ENCODE measurements at regions not wholly inside any gene's neighbourhood (a gene's known extent, or its start where the extent isn't known, plus 50 kb on each side); places are given as distances from the start of the nearest gene placed in this dataset.
A peak's percentile ranks its signal among the peaks of the same experiment; 100 is the strongest.

DNA sequence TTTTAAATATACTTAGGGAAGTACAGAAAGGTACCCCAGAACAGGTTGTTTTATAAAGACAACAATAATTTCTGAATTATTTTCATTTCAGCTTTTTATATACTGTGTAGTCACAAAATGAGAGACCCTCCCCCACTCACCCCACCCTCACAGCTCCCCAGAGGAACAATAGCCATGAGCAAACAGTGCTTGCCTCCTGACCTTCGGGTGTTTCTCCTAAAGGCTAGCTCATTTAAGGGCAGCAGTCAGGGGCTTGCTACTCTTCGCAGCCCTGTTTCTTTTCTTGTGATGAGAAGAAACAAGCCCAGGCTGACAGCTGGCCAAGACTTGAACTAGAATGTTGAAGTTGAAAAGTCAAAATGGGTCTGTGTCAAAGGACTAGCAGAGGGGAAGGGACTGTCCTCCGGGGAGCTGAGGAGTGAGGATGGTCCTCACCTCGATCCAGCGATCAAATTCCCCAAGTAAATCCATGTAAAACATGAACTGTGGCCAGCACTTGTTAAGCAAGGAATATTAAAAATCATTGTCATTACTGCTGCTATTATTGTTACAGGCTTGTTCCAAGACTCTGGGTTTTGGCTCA, 133.8 kb upstream of the ARHGAP5 start:
- H3K4ac ChIP-seq (ENCODE audit: low read depth, low read length), result no peak overlapping the region
- peaks cover 5 to 21% of the 10 kb centered on the region in 2 experiments for H3K4me1 ChIP-seq (ENCODE audit: control insufficient read depth in 1 of 2, insufficient read depth in 2 of 2, low read length in 2 of 2)
- no peaks in the 10 kb centered on the region for H3K27me3 ChIP-seq (ENCODE audit: insufficient read depth, low read length)
- H3K9ac ChIP-seq (ENCODE audit: low read length), result no peak overlapping the region
- no peak overlapping the region for H2BK5ac ChIP-seq (ENCODE audit: low read depth, low read length, poor library complexity)
- H2AFZ ChIP-seq (ENCODE audit: insufficient read depth, low read length, poor library complexity), result no peak overlapping the region
- no peak overlapping the region for H3K4me2 ChIP-seq (ENCODE audit: low read length)
- DNase-seq, result no peak
- H3K79me1 ChIP-seq (ENCODE audit: low read length), result peaks cover 2% of the 10 kb centered on the region
- no peaks in the 10 kb centered on the region for H3K36me3 ChIP-seq (ENCODE audit: control insufficient read depth in 1 of 2, insufficient read depth in 2 of 2, low read length in 2 of 2)
- no peak overlapping the region for H2BK120ac ChIP-seq (ENCODE audit: insufficient read depth, low read length, poor library complexity)
- H4K91ac ChIP-seq (ENCODE audit: low read depth, low read length), result no peak overlapping the region
- H2AK5ac ChIP-seq (ENCODE audit: low read length), result no peak overlapping the region
- no peak overlapping the region for H3K18ac ChIP-seq (ENCODE audit: low read length)
- H3K23ac ChIP-seq (ENCODE audit: low read length), result no peak overlapping the region
- no peak overlapping the region for H3K4me3 ChIP-seq (ENCODE audit: low read depth, low read length)
- H3K27ac ChIP-seq (ENCODE audit: low read depth, low read length), result no peak overlapping the region
- H2BK12ac ChIP-seq (ENCODE audit: low read length), result no peak overlapping the region
- H3K79me2 ChIP-seq (ENCODE audit: control insufficient read depth, insufficient read depth, low read length, poor library complexity), result no peaks in the 10 kb centered on the region
- WGBS (ENCODE audit: extremely low coverage, insufficient coverage, insufficient read length), result no CpG with 5 or more reads among the region's 5 CpGs
- H3K14ac ChIP-seq (ENCODE audit: low read length), result no peak overlapping the region
- H4K12ac ChIP-seq (ENCODE audit: low read depth, low read length), result no peak overlapping the region
- H4K8ac ChIP-seq (ENCODE audit: low read depth, low read length), result no peak overlapping the region
- H3K9me3 ChIP-seq (ENCODE audit: insufficient read depth, low read depth, low read length), result no peaks in the 10 kb centered on the region

DNA sequence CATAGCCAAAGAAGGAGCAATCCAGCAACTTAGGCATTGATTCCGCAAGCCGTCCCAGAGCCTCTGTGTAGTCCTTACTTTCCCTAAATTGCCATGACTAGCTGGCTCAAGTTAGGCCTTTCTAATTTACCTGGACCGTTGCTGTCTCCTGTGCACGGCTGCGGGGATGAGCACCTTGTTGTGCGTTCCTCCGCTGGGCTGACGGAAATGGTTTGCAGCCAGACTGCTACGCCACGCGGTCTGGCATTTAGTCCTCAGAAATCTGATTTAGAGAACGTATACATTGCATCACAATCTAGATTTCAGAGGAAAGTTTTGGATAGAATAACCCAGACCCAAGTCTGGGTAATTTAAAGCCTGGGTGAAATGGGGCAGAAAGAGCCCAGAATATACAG, 133.2 kb upstream of the ARHGAP5 start:
- peaks cover 2% of the 10 kb centered on the region for H3K79me1 ChIP-seq (ENCODE audit: low read length)
- H3K4me1 ChIP-seq (ENCODE audit: control insufficient read depth in 1 of 2, insufficient read depth in 2 of 2, low read length in 2 of 2), result peaks cover 5 to 22% of the 10 kb centered on the region in 2 experiments
- no peak for DNase-seq
- H3K79me2 ChIP-seq (ENCODE audit: control insufficient read depth, insufficient read depth, low read length, poor library complexity), result no peaks in the 10 kb centered on the region
- H2BK120ac ChIP-seq (ENCODE audit: insufficient read depth, low read length, poor library complexity), result no peak overlapping the region
- H2AFZ ChIP-seq (ENCODE audit: insufficient read depth, low read length, poor library complexity), result no peak overlapping the region
- no peak overlapping the region for H2BK12ac ChIP-seq (ENCODE audit: low read length)
- H3K18ac ChIP-seq (ENCODE audit: low read length), result no peak overlapping the region
- no peak overlapping the region for H3K4ac ChIP-seq (ENCODE audit: low read depth, low read length)
- no peak overlapping the region for H3K4me3 ChIP-seq (ENCODE audit: low read depth, low read length)
- no peaks in the 10 kb centered on the region for H3K36me3 ChIP-seq (ENCODE audit: control insufficient read depth in 1 of 2, insufficient read depth in 2 of 2, low read length in 2 of 2)
- H4K12ac ChIP-seq (ENCODE audit: low read depth, low read length), result no peak overlapping the region
- no peak overlapping the region for H3K9ac ChIP-seq (ENCODE audit: low read length)
- no peak overlapping the region for H3K4me2 ChIP-seq (ENCODE audit: low read length)
- H3K27ac ChIP-seq (ENCODE audit: low read depth, low read length), result no peak overlapping the region
- H3K27me3 ChIP-seq (ENCODE audit: insufficient read depth, low read length), result no peaks in the 10 kb centered on the region
- H2BK5ac ChIP-seq (ENCODE audit: low read depth, low read length, poor library complexity), result no peak overlapping the region
- no peak overlapping the region for H4K8ac ChIP-seq (ENCODE audit: low read depth, low read length)
- H3K9me3 ChIP-seq (ENCODE audit: insufficient read depth, low read depth, low read length), result no peaks in the 10 kb centered on the region
- H2AK5ac ChIP-seq (ENCODE audit: low read length), result no peak overlapping the region
- no peak overlapping the region for H3K14ac ChIP-seq (ENCODE audit: low read length)
- H3K23ac ChIP-seq (ENCODE audit: low read length), result no peak overlapping the region
- H4K91ac ChIP-seq (ENCODE audit: low read depth, low read length), result no peak overlapping the region
- WGBS (ENCODE audit: extremely low coverage, insufficient coverage, insufficient read length), result no CpG with 5 or more reads among the region's 12 CpGs

DNA sequence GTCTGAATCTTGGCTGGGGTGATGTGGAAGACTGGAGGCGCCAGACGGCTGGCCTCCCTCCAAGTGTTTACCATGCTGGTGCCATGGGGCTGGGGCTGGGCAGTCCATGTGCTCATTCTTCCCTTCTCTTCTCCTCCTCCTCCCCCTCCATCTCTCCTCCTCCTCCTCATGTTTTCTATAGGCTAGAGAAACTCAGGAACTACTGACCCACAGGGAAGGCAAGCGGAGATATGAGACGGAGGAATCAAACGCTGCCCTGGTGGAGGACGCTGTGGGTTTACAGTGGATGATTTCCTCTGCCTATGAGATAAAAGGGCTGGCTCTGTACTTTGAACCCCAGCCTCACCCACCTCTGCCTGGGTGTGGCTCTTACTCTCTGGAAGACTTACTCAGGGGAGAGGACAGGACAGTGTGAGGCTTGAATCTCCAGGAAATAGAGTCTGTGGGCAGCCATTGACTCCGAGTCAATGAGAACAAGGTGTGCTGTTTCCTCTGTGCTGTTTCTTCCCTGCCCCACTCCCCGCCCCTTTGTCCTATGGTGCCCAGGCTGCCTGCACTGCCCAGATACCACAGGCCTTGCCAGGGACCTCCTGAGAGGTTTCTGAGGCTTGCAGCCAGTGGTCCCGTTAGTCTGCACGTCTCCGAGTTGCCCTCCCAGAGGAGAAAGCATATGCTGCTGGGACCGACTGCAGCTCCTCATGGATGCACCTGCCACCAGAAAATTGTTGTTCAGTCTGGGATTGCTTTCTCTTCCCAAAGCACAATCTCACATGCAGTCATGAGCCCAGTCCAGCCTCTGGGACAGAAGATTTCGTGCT, 132.6 kb upstream of the ARHGAP5 start:
- Histone ChIP-seq H3K27ac (ENCODE audit: low read depth, low read length) (no peak overlapping the region), H3K4me2 (ENCODE audit: low read length) (no peak overlapping the region), H3K14ac (ENCODE audit: low read length) (no peak overlapping the region), H4K12ac (ENCODE audit: low read depth, low read length) (no peak overlapping the region), H2AFZ (ENCODE audit: insufficient read depth, low read length, poor library complexity) (no peak overlapping the region), H3K9ac (ENCODE audit: low read length) (no peak overlapping the region), H3K9me3 (ENCODE audit: insufficient read depth, low read depth, low read length) (no peaks in the 10 kb centered on the region), H3K23ac (ENCODE audit: low read length) (no peak overlapping the region), H3K79me2 (ENCODE audit: control insufficient read depth, insufficient read depth, low read length, poor library complexity) (no peaks in the 10 kb centered on the region), H2BK5ac (ENCODE audit: low read depth, low read length, poor library complexity) (no peak overlapping the region), H2BK120ac (ENCODE audit: insufficient read depth, low read length, poor library complexity) (no peak overlapping the region), H3K79me1 (ENCODE audit: low read length) (peaks cover 2% of the 10 kb centered on the region), H3K4me1 (ENCODE audit: control insufficient read depth in 1 of 2, insufficient read depth in 2 of 2, low read length in 2 of 2) (peaks cover 5 to 22% of the 10 kb centered on the region in 2 experiments), H2BK12ac (ENCODE audit: low read length) (no peak overlapping the region), H3K4ac (ENCODE audit: low read depth, low read length) (no peak overlapping the region), H3K4me3 (ENCODE audit: low read depth, low read length) (no peak overlapping the region), H3K36me3 (ENCODE audit: control insufficient read depth in 1 of 2, insufficient read depth in 2 of 2, low read length in 2 of 2) (no peaks in the 10 kb centered on the region), H4K8ac (ENCODE audit: low read depth, low read length) (no peak overlapping the region), H3K27me3 (ENCODE audit: insufficient read depth, low read length) (no peaks in the 10 kb centered on the region), H2AK5ac (ENCODE audit: low read length) (no peak overlapping the region), H3K18ac (ENCODE audit: low read length) (no peak overlapping the region), H4K91ac (ENCODE audit: low read depth, low read length) (no peak overlapping the region)
- no peak for DNase-seq
- WGBS (ENCODE audit: extremely low coverage, insufficient coverage, insufficient read length), result no CpG with 5 or more reads among the region's 13 CpGs

DNA sequence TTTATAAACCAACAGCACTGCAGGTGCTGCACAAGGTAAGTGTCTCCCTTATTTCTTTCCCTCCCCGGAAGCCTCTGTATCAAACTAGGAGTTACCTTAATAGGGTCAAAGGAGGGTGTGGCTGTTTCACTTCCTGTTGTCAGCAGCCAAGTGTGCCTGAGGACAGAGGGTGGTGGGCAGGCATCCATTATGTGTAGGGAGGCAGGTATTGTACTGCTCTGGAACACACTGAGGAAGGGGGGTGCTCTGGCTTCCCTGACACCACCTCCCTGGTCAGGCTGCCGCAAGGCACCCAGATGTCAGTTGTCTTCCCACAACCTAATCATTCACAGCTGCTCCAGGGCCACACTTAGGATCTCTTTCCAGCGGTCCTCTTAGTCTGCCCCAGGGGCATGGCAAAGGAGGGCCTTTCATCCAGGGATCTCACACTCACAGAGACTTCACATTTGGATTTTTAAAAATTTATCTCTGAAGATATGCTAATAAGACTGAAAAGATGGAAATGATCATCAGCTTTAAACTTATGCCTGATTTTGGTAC, 132.0 kb upstream of the ARHGAP5 start:
- H3K27me3 ChIP-seq (ENCODE audit: insufficient read depth, low read length), result no peaks in the 10 kb centered on the region
- no peak overlapping the region for H3K4me3 ChIP-seq (ENCODE audit: low read depth, low read length)
- no peaks in the 10 kb centered on the region for H3K36me3 ChIP-seq (ENCODE audit: control insufficient read depth in 1 of 2, insufficient read depth in 2 of 2, low read length in 2 of 2)
- H4K91ac ChIP-seq (ENCODE audit: low read depth, low read length), result no peak overlapping the region
- H3K4me2 ChIP-seq (ENCODE audit: low read length), result no peak overlapping the region
- peak overlapping the region; percentile 5 for H3K9ac ChIP-seq (ENCODE audit: low read length)
- no CpG with 5 or more reads among the region's 3 CpGs for WGBS (ENCODE audit: extremely low coverage, insufficient coverage, insufficient read length)
- H3K79me2 ChIP-seq (ENCODE audit: control insufficient read depth, insufficient read depth, low read length, poor library complexity), result no peaks in the 10 kb centered on the region
- no peak overlapping the region for H3K27ac ChIP-seq (ENCODE audit: low read depth, low read length)
- H3K79me1 ChIP-seq (ENCODE audit: low read length), result peaks cover 2% of the 10 kb centered on the region
- H4K12ac ChIP-seq (ENCODE audit: low read depth, low read length), result no peak overlapping the region
- no peak overlapping the region for H3K14ac ChIP-seq (ENCODE audit: low read length)
- H3K18ac ChIP-seq (ENCODE audit: low read length), result no peak overlapping the region
- H2AK5ac ChIP-seq (ENCODE audit: low read length), result no peak overlapping the region
- DNase-seq, result no peak
- H2BK120ac ChIP-seq (ENCODE audit: insufficient read depth, low read length, poor library complexity), result no peak overlapping the region
- H2BK5ac ChIP-seq (ENCODE audit: low read depth, low read length, poor library complexity), result no peak overlapping the region
- no peak overlapping the region for H2AFZ ChIP-seq (ENCODE audit: insufficient read depth, low read length, poor library complexity)
- peak overlapping the region; percentile 15 for H2BK12ac ChIP-seq (ENCODE audit: low read length)
- no peaks in the 10 kb centered on the region for H3K9me3 ChIP-seq (ENCODE audit: insufficient read depth, low read depth, low read length)
- no peak overlapping the region for H3K23ac ChIP-seq (ENCODE audit: low read length)
- H3K4ac ChIP-seq (ENCODE audit: low read depth, low read length), result no peak overlapping the region
- no peak overlapping the region for H4K8ac ChIP-seq (ENCODE audit: low read depth, low read length)
- peaks cover 5 to 22% of the 10 kb centered on the region in 2 experiments for H3K4me1 ChIP-seq (ENCODE audit: control insufficient read depth in 1 of 2, insufficient read depth in 2 of 2, low read length in 2 of 2)
